NCI-H82 treated with DMSO at 0.1 percent for 48 hours (cell line): ENCODE measurements at regions not wholly inside any gene's neighbourhood (a gene's known extent, or its start where the extent isn't known, plus 50 kb on each side); places are given as distances from the start of the nearest gene placed in this dataset.

Experiments used
- DNase-seq: peaks from one replicate; lab custom pipeline; 2025; ENCODE audit not compliant: unreplicated experiment; lab: John Stamatoyannopoulos, UW

GRCh38 chr17:72512649-72513556 lies 392.1 kb downstream of the SOX9 start:
- no peak for DNase-seq

GRCh38 chr17:72514321-72514861 lies 393.6 kb downstream of the SOX9 start:
- no peak for DNase-seq

GRCh38 chr17:72514891-72515290 lies 394.1 kb downstream of the SOX9 start:
- DNase-seq: no peak

- DNase-seq: no peak
These were observed 394.7 kb downstream of the SOX9 start for GRCh38 chr17:72515291-72516065.

GRCh38 chr17:72516772-72517399 lies 396.1 kb downstream of the SOX9 start:
- DNase-seq: no peak

- DNase-seq: no peak
These were observed 396.8 kb downstream of the SOX9 start for GRCh38 chr17:72517413-72518158.

- no peak for DNase-seq
These were observed 397.4 kb downstream of the SOX9 start for GRCh38 chr17:72518159-72518732.

- no peak for DNase-seq
These were observed 398.2 kb downstream of the SOX9 start for GRCh38 chr17:72518753-72519597.

- no peak for DNase-seq
These were observed 398.7 kb downstream of the SOX9 start for GRCh38 chr17:72519598-72519936.

- DNase-seq: no peak
These were observed 400.0 kb downstream of the SOX9 start for GRCh38 chr17:72520665-72521303.

GRCh38 chr17:72523491-72523890 lies 402.7 kb downstream of the SOX9 start:
- no peak for DNase-seq

- no peak for DNase-seq
These were observed 404.6 kb downstream of the SOX9 start for GRCh38 chr17:72525225-72526015.

- DNase-seq: no peak
These were observed 405.9 kb downstream of the SOX9 start for GRCh38 chr17:72526769-72527168.

- DNase-seq: no peak
These were observed 407.0 kb downstream of the SOX9 start for GRCh38 chr17:72527789-72528188.

- no peak for DNase-seq
These were observed 407.9 kb downstream of the SOX9 start for GRCh38 chr17:72528683-72529082.

- no peak for DNase-seq
These were observed 408.6 kb downstream of the SOX9 start for GRCh38 chr17:72529386-72529785.

- DNase-seq: no peak
These were observed 409.6 kb downstream of the SOX9 start for GRCh38 chr17:72530454-72530853.

GRCh38 chr17:72531729-72532128 lies 410.9 kb downstream of the SOX9 start:
- no peak for DNase-seq
